ENCODE measurements at regions not wholly inside any gene's neighbourhood (a gene's known extent, or its start where the extent isn't known, plus 50 kb on each side); places are given as distances from the start of the nearest gene placed in this dataset.

DNA sequence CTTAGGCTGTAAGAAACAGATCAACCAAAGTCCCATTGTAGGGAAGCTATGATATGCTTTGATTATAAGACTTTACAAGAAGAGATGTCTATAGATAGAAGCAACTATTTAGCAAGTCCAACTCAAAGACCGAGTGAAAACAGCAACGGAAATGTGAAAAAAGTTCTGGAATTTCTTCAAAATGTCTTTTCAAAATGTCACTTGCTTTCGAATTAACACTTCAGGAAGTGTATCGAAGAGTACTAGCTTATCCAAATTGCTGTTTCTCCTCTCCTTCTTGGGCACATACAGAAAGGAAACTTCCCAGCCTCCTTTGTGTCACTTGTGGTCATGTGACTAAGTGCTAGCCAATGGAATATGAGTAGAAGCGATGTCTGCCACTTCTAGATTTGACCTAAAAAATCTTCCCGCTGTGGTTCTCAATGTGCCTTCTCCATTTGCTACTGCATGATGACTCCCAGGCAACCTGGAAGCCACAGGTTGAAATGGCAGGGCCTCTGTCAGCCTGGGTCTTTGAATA lies 89.9 kb downstream of the TSEN15 start:
- DNase-seq (ENCODE audit: low spot score) = no peak

DNA sequence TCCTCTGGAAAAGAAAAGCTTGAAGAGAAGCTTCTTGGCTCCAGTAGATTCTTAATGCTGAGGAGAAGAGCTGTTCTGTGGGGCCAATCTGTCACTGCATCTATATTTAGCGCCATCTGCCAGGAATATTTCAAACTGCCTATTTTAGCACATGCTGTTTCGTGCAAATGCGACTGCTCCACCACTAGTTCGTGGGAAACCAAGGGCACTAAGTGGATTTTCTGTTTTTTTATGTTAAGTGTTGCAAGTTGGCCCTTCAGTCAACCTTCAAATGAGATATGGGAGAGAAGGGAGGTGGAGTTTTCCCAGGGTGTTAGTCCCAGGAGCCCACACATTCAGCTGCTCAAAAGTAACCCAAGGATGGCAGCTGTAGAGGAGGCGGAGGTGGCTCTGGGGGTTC lies 91.9 kb downstream of the TSEN15 start:
- peak; percentile 52 for DNase-seq (ENCODE audit: low spot score)

DNA sequence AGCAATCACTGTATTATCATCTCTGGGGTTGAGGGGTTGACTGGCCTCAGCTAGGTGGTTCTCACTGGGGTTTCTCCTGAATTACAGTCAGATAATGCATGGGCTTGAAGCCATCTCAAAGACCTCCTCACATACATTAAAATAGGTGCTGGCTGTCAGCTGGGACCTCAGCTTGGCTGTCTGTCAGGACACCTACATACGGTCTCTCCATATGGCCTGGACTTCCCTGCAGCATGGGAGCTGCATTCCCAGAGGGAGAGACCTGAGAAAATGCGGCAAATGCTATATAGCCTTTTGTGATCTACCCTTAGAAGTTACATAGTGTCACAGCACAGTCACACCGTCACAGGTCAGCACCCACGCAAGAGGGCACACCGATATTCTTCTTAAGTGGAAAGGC lies 93.6 kb downstream of the TSEN15 start:
- no peak for DNase-seq (ENCODE audit: low spot score)

DNA sequence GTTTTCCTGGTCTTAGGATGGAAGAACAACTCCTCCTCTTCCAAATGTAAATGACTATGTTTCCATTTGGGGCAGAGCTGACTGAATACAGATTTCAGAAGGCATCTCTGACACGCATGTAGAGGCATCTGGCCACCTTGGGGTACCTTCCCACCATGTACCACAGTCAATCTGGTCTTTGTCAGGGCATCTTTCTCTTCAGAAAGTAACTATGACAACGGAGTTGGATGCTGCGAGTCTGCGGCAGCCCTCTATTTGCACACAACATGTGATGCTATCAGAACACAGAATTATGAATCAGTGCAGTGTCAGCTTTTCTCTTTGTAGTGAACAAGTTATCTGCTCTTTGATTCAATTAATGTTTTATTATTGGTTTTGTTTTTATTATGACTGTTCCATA lies 94.7 kb downstream of the TSEN15 start:
- DNase-seq (ENCODE audit: low spot score) = peak; percentile 79

DNA sequence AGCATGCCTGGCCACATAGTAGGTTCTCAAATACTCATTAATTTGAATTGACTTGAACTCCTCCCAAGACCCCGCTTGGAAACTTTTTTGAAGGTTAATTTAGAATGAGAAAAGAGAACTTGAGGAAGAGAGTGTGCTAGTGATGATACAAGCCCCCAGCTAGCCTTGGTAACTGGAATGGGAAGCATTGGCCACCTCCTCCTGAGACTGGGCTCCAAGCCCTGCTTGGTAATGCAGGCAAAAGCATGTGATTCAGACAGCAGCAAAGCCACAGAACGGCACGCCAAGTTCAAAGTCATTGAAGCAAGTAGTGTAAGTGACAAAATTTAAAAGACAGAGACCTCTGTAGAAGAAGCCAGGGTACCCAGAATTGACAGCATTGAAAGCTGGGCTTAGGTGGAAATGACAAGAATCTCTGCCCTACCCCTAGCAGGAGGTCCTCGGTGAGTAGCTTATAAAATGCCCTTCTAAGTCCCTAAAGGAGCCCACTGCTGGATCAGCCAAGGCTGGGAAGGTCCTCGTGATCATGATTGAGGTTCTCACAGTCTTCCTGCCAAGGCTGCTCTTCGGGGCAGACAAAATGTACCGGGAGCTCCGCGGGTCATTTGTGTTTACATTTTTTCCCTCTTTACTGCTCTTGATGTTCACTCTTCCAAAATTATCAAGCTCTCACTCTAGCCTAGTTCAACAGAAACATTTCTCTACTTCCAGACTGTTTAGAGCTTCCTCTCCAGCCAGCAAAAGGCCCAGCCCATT lies 99.4 kb downstream of the TSEN15 start:
- DNase-seq (ENCODE audit: low spot score) = peak; percentile 74

DNA sequence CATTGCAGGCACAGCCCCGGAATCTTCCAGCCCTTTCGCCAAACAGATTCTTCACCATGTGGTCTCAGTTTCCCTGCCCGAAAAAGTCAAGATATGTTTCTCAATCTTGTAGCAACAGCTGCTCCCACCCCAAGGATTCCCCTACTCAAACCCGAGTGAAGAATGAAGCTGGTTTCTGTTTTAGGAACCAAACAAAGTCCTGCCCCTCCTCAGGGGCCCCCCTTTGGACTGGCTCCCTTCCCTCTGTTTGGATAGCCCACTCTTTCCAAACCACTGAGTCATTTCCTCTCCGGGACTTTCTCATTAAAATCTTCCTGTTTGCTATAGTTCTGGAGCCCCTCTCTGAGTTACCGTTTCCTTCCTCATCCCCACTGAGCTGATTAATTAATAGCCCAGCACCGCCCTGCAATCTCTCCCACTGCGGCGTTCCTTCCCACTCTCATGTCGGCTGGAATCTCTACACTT lies 100.9 kb downstream of the TSEN15 start:
- no peak for DNase-seq (ENCODE audit: low spot score)

DNA sequence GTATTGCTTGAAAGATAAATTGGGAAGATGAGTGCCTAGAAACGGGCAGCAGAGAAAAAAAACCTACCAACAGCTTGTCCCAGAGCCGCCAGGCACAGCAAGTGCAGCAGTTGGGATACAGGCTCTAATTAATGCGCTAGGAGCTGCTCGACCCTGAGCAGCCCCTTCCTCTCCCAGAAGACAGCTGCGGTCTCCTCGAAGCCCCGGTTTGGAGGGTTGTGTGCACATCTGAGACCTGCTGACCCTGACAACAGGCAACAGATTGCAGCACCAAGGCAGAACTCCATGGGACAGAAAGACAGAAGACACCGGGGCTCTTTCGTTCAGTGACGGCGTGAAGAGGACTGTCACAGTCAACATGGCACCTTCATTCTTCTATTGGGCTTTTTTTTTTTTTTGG lies 101.4 kb downstream of the TSEN15 start:
- no peak for DNase-seq (ENCODE audit: low spot score)

DNA sequence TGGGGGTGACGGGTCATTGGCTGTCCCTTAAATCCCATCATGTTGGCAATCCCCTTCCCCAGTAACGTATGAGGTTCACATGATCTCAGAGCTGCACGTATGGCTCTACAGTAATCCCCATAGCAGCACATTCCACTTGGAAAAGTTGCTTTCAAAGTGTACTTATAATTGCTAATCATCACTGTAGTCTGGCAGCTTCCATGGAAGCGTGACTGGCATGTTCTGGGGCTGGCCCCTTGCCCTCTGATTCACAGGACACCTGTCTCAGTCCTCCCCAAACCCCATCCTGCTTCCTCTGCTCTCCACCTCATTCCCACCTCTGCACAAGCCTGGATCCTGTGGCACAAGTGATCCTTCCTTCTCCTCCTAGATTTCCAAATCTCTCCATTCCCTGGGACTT lies 102.2 kb downstream of the TSEN15 start:
- no peak for DNase-seq (ENCODE audit: low spot score)

DNA sequence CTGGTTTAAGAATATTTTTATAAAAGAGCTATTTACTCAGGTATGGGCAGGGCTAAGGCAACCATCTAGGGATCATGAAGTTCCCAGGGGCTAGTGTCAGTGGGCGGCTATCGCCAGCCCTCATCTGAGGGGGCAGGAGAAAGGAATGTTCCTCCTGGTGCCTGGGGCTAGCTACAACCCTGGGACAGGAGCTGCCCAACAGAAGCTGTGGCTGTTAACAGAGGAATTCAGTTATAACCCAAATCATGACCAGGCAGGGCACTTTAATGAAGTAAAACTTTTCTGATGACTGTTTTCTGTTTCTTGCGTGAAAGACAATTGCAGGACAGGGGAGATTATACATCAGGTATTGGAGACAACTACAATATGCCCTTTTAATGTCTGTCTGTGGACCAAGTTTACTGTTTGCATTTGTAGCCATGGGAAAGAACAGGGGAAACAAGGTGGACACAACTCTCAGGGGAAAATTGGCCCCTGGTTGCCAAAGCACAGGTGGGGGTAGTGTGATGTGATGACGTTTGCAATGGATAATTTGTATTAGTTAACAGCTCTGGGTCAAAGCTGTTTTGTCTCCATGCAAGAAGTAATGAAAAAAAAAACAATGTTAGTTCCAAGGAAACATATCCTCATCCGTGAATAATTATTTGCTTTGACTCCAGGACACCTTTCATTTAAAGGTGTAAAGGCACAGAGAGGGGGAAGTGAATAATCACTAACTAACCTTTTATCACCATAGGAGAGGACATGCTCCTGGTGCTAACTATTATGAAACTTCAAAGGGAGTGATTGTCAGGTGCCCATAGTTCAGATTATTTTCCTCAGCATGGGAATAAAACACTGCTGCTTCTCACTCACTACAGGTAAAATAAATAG lies 105.2 kb downstream of the TSEN15 start:
- DNase-seq (ENCODE audit: low spot score) = no peak

DNA sequence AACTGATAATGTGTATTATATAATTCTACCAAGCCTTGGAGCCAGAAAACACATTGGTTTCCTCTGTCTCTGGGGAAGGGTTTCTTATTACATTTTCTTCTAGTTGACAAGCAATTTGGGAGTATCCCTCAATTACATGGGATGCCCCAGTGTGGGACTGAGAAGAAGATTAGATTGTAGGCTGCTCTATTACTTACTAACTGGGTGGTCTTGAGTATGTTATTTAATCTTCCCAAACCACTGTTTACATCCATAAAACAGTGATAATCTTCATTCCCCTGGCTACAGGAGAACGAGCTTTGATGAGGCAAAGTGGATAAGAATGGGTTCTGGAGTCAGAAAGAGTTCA lies 105.8 kb downstream of the TSEN15 start:
- DNase-seq (ENCODE audit: low spot score) = no peak

DNA sequence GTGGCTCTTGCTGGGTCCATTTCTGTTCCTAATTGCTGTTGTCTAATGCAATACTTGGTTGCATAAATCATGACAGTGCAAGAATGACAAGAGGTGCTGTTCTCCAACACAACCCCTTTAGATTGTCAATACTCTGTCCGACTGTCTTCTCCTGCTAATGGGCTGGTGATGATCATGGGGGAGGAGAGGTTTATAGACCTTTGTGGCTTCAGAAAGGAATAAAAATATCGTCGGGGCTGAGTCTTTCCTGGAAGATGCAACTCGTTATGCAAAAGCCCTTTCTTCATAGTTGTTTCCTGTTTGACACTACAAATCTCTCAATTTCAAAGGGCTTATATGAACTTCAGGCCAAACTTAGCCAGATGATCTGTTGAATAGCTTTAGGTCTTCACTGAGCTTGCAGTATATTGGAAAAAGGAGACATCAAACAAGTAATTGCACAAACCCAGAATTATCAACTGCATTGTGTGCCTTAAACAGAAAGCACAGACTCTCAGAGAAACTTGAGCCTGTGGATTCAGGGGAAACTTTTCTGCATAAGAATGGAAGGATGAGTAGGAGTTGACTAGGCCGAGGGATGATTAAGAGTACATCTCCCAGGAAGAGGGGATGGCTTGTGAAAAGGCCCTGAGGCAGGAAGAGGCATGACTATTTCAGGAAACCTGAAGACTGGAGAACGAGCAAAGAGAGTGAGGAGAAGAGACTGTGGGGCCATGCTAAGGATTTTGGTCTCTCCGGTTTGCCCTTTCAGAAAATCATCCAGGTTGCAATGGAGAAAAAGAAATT lies 107.6 kb downstream of the TSEN15 start:
- no peak for DNase-seq (ENCODE audit: low spot score)

DNA sequence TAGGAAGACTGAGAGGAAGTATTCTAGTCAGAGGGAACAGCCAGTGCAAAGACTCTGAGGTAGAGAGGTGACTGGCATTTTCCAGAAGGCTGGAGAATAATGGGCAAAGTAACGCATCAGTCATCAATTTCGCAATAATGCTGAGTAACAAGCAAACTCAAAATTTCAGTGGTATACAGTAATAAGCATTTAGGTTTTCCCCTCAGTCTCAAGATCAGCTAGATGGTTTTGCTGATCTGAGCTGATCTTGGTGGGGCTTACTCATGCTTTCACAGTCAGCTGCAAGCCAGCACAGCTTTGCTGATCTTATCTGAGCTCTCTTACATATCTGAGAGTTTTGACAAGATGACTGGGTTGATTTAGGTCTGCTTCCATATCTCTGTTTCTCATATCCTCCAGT lies 108.7 kb downstream of the TSEN15 start:
- DNase-seq (ENCODE audit: low spot score) = no peak

DNA sequence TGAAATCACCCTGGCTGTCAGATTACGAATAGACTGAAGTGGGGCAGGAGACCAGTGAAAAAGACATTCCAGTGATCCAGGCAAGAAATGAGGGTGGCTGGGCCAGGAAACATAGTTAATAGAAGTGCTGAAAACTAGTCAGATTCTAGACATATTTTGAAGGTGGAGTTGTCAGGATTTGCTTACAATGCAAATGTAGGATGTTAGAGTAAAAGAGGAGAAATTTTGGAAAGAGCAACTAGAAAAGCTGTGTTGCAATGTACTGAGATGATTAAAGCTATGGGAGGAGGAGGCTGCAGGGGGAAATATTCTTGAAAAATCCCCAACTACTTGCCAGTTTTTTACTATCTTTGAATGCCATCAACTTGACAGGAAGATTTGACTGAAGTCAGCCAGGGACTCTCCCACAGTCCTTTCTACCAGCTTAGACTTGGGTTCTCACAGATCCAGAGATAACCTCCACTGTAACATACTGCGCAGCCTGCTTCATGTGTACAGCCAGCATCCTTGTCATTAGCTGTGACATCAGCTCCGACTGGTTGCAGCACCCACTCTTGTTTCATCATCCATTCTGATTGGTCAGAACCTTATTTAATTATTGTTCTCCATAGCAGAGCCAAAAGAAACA lies 109.7 kb downstream of the TSEN15 start:
- DNase-seq (ENCODE audit: low spot score) = peak; percentile 47

DNA sequence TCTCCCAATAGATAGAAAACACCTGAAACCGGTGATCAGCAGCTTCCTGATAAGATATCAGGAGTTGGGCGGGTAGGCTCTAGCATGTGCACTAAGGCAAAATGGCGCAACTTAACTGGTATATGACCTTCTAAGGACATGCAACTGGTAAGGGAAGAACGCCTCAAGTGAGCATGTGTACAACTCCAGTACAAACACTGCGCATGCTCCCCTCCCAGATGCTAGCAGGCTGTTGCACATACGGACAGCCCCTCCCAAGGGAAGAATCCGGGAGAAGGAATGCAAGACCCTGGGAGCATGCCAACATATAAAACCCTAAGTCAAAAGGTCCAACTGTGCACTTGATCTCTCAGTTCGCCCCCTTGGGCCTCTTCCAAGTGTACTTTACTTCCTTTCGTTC lies 110.8 kb downstream of the TSEN15 start:
- DNase-seq (ENCODE audit: low spot score) = no peak

DNA sequence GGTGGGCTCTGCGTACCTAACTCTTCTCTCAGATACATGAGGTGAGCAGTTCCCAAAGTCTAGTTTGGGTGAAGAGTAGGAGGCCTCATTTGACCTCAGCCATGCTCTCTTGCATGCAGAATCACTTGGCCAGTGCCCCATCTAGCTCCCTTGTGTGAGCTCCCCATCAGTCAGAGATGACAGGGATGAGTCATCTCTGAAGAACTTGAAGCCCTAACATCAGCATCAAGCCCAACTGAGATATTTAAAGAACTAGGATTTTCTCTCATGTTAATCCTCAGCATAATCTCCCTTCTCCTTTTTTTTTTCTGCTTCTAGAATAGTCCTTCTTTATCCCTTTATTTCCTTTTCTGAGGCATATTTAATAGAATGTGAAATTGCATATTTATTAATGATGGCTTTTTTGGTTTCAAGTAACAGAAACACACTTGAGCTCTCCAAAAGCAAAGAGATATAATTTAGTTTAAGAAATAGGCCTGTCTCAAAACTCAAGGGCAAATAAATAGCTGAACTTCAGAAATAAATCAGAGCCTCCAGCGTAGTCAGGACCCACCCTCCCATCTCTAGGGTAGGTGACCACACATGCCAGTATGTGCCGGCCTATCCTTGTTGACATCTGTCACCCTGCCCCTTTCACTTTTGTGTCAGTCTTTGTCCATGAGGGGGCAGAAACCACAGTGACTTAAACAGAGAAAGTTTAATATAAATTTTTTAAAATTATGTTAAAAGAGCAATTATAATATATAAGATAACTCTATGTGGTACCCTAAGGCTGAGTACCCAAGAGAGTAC lies 112.3 kb downstream of the TSEN15 start:
- DNase-seq (ENCODE audit: low spot score) = no peak

DNA sequence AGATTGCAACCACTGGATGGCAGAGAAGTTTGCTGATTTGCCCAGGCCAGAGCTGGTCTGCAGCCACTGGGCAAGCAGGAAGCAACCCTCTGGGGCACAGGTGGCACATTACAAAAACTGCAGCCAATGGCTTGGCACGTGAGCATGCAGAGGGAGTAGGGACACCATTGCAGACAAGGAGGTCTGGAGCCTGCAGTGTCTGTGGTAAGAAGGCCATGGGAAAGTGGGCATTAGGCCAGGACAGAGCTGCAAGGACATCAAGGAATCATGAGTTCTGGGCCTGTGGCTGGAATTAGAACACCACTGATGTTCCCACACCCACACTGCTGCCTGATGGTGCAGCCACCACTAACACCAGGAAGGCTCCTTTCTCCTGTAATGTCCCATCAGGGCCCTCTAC lies 113.0 kb downstream of the TSEN15 start:
- no peak for DNase-seq (ENCODE audit: low spot score)

DNA sequence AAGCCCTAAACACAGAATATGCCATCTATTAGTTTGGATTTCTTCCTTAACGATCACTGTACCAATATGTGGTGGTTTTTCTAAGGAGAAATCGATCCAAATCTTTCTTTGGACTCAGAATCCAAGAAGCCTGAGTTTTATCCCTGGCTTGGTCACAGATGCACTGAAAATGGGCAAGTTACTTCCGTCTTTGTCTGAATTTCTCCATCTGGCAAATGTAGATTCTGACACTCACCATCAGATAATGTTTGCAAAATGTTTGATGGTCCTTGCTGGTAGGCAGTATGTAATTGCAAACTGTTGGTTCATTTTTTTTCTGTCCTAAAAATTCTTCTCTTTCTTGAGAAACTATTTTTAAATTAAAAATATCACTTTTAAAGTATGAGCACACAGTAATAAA lies 115.0 kb downstream of the TSEN15 start:
- no peak for DNase-seq (ENCODE audit: low spot score)

DNA sequence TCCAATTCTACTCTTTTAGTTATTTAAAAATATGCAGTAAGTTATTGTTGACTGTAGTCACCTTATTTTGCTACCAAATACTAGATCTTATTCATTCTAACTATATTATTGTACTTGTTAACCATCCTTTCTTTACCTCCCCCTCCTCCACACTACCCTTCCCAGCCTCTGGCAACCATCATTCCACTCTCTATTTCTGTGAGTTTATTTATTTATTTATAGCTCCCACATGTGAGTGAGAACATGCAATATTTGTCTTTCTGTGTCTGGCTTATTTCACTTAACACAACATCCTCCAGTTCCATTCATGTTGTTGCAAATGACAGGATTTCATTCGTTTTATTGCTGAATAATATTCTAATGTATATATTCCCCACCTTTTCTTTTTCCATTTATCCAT lies 115.8 kb downstream of the TSEN15 start:
- DNase-seq (ENCODE audit: low spot score) = no peak

DNA sequence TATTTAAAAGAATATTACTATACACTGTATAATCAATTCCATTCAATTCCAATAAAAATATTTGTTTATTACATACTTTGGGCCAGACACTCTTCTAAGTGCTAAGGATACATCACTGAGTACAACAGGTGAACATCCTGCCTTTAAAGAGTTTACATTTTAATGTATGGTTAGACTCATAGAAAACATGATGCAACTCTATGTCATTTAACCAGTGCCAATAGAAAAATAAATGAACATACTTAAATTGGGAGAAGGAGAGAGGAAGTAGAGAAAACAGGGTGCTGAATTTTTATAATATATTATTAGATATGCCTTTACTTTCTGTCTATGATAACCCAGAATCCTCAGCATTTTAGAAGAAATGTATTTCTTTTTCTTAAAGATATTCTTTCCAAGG lies 119.2 kb downstream of the TSEN15 start:
- no peak for DNase-seq (ENCODE audit: low spot score)

DNA sequence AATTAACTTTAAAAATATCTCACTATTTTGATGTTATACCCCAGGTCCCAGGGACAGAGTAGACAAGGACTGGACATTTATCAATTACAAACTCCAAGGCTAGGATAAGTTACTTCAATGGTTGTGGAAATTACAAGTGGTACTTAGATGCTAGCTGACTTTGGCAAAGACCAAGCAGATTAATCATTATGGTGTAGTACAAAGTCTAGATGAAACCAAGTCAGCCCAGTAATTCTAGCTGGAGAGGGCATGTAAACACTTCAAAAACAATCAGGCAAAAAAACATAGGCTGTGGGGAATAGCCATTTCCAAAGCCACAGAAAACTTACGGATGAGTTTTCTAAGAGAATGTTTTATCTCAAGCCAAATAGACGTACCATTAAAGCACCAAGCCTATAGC lies 124.5 kb downstream of the TSEN15 start:
- DNase-seq (ENCODE audit: low spot score) = no peak

DNA sequence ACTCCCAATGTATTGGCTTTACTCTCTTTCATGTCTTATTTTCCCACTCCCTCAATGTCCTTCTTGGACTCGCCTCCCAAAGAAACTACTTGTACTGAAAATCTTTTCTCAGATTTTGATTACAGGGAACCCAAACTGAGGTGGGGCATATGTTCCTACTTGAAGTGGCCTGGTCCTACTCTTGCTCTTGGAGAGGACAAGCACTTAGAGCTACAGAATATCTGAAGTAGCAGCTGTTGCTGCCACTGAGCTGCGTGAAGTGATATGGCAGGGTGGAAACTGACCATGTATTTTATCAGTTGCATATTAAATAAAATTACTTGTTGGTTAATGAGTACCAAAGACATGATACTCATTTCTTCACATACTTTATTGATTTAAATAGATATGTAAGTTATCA lies 129.5 kb downstream of the TSEN15 start:
- no peak for DNase-seq (ENCODE audit: low spot score)

Measured in Ammon's horn (tissue), 1 donor.